GM19035 (cell line): ENCODE measurements at regions not wholly inside any gene's neighbourhood (a gene's known extent, or its start where the extent isn't known, plus 50 kb on each side); places are given as distances from the start of the nearest gene placed in this dataset.
"Not testable (repeated sequence)": the region's sequence is repeated elsewhere in the genome, so short reads cannot be mapped to it uniquely, and the experiment has no call there.

ENCODE experiments used
- ATAC-seq: cut with Tn5 transposase; IDR thresholded peaks from one replicate; pipeline ENCODE4 v1.9.1; 2021; ENCODE audit not compliant: unreplicated experiment

DNA sequence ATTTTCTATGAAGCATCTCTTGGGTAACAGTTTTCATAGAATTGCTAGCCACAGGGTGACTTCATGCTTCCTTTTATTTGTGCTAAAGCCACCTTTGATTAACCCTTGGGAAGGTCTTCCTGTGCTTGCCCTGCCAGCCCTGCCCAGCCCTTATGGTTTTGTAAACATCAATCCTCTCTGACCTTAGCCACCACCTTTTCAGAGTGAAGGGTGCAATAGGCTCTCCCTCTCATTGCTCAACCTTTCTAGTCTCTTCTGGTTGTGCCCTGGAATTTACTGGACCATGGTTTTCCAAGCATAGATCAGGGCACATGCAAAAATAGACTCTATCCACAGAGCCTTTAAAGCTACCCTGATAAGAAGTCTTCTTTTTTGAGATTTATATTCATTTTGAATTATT lies 77.7 kb upstream of the FRMD6 start:
- no peak for ATAC-seq

DNA sequence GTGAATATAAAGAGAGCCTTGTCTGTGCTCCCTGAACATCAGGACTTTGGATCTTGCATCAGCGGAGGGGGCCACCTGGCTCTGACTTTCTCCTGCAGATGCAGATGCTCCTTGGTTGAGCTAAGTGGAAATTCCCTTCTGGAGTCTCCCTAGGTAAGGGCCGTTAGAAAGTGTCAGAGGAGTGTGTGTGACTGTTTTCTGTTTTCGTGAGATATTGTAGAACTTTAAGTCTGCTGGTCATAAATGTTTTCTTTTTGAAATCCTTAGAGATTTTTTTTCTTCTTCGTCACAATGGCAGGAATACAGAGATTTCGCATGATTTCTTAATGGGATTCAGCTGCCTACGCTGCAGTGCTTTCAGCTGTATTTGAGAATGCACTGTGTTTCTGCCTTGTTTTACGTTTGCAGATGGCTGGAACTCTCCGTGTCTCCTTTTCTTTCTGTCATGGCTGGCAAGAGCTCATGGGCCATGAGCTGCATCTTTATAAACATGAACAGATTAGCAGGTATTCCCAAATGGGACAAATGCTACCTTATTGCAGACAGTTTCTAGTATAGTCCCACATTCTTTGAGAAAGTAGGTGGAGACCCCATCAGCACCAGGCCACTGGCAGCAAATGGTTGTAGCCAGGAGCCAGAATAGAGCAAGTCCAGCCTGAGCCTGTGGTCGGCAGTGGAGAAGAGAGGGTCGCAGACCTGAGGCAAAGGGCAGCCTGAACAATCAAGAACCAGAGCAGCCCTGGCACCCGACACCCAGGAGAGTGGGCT lies 76.2 kb upstream of the FRMD6 start:
- ATAC-seq: no peak

DNA sequence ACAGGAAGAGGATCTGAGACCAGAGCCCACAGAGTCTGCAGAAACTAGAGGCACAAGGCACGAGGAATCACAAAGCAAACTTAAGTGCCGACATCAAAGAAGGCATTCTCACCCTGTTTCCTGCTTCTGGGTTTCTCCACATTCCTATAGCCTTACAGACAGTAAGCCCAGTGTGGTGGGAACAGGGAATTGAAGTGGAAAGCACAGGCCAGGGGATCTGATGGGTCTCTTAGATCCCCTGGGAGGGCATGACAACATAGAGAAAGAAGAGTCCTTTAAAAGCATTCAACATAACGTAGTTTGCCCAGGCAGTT lies 75.6 kb upstream of the FRMD6 start:
- ATAC-seq: no peak

DNA sequence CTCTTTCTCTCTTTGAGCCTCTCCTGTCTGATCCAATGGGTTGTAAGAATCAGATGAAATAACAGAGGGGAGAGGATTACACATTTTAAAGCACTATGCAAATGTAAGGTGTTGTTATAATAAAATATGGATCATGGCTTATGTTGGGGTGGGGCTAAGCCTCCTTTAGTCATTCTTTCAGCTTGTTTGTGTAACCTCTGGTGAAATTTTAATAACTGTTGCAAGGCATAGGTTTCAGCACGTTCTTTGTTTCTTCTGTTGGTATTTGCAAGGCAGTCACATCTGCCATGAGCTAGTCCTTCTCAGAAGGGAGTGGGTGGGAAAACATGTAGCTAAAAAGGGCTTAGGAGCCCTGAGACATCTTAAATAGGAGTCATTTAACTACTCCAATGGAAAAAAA lies 74.8 kb upstream of the FRMD6 start:
- ATAC-seq: no peak

DNA sequence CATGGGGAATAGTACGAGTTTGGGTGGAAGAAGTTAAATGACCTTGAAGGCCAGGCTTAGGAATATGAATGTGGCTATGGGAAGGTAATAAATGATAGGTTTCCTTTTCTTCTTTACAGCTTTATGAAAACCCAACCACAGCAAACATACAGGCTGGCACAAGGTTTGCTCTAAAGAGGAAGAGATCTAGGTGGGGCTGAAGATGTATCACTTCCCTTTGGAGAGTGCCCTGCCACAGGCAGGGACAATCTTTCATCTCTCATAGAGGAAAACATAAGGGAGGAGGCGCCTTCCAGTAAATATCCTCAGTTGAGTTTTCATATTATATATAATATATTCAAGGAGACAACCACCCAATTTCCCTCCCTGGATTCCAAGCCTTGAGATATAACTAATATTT lies 72.9 kb upstream of the FRMD6 start:
- no peak for ATAC-seq

DNA sequence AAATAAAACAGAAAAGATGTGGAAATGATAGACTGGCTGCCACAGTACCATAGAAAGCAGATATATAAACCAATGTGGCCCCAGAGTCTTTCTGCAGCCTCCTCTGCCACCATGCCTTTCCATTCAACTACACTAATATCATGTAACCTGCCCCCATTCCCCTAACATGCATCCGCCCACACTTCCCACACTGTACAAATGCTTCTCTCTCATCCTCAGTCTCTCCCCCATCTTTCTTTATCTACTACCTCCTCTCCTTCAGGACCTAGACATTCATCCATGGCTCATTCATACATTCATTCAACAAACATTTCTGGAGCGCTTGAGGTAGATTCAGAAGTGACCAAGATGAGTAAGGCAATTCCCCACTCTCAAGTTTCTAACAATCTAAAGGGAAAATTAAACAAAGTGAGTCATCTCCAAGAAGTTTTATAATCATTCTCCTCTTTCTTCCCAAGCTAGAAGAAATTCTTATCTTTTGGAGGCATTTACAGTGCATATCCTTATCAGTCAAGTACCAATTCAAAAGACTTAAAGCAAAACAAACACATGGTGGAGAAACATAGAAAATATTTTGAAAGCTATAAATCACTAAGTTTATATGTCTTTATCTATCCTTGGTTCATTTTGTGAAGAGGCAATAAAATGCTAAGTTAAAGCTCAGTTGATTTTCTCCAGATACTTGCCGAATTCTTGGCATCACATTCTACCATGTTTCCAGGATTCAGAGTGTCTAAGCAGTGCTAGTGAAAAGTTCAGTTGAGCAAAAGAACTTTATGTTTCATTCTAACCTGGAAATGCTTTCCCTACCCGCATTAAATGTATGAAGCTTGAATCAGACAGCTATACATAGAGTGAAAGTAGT lies 70.5 kb upstream of the FRMD6 start:
- no peak for ATAC-seq

DNA sequence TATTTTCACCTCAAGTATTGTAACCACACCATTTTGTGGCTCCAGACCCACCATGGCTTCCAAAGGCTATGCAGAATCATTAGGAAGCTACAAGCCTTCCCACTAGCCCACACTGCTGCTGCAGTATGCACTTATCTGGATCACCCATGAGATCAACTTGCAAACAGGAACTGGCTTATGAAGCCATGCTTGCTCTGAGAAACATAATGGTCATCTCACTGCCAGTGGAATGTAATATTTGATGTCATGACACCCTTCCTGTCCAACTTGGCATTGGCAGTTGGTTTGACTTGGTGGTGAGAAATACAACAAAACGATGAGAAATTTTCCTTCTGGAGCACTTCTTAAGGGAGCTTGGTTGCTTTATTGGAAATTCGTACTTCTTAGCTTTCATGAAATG lies 69.3 kb upstream of the FRMD6 start:
- ATAC-seq: no peak

DNA sequence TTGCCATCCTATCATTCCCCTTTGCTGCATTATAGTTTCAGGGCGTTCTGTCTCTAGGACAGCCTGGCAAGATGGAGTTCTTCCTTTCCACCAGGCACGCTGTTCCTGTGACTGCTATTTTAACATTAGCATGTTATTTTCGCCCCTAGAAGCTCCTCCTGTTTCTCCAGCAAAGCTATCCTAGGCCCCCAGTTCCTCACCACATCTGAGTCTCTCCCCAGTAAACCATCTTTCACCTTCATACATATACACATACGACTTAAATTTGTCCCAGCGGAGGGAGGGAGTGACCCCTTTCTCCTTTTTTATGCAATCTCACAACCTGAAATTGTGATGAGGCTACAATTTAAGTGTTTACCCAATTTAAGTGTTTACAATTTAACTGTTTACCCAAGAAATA lies 66.7 kb upstream of the FRMD6 start:
- ATAC-seq: no peak

DNA sequence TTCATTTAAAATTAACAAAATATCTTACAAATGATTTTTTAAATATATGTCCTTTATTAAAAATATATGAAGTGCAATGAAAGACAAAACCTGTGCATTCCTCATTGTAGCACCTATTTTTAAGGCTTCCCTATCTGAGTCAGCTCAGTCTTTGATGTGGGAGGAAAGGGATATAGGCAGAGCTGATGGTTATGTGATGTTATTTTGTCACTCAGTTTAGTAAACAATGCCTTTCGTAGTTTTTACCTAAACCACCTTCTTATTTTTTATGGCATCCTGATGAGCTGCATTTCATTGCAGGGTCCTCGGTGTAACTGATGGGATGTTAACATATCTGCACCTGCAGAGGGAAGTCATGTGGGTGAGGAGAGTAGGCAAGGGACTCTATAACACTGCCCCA lies 58.9 kb upstream of the FRMD6 start:
- no peak for ATAC-seq

DNA sequence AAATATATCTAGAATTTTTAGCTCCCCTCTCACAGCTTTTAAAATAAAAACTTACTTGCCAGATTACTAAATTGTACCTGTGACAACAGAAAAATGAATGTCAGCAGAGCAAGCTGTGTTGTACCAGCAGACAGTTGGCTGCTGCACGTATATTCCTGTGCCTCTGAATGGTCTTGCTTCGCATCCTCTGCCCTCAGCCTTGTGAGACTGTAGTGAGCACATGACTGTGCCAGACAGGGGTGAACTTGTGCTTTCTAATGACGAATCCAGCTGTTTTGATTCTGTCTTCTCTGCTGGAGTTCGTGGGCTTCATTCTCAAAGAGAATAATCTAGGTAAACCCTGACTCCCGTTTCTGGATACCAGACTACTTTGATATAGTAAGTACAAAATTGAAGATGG lies 58.3 kb upstream of the FRMD6 start:
- peak; percentile 47 for ATAC-seq

DNA sequence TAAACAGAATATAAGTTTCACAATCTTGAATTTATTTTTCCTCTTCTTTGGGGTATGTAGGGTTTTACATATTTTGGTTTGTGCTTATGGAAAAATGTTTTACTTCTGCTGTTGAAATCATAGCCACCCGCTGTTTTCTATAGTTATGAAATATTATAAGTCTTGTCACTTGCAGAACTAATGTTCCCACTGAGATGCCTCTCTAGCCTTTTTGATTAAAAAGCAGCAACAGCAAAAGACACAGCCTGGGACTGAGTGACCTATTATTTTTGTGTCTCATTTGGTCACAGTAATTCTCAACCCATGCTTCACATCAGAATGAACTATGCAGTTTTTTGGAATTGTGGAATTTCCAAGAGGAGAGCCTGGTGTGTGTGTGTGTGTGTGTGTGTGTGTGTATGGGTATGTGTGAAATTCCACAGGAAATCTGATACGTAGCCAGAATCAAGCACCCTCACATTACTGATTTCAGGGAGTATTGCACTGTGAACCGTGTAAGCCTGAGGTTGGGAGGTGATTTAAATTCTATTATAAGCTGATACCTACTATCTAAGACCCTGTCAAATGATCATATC lies 55.7 kb upstream of the FRMD6 start:
- no peak for ATAC-seq

DNA sequence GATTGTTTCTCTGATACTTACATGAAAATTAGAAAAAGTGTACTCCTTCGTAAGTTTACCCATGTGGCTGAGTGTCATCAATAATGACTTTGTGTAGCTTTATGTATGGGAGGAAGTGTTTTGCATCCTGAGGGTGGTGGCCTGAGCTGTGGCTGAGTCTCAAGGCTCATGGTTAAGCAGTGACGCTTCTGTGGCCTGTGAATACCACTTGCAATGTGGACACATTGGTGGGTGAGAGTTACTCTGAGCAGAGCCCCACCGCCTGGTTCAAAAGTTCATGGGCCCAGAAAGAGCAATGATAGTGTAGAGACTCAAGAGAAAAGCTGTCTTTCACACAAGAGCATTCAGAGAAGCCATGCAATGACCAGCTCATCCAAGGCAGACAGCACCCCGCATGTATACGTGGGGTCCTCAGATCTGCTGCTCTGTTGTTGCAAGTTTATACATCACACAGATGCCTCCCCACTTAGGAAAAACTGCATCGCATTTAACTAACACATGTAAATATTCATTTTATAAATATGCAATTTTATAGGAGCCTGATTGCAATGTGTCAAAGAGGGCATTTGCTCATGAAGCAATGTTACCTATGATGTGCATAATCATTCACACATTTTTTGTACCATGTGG lies 55.1 kb upstream of the FRMD6 start:
- no peak for ATAC-seq

DNA sequence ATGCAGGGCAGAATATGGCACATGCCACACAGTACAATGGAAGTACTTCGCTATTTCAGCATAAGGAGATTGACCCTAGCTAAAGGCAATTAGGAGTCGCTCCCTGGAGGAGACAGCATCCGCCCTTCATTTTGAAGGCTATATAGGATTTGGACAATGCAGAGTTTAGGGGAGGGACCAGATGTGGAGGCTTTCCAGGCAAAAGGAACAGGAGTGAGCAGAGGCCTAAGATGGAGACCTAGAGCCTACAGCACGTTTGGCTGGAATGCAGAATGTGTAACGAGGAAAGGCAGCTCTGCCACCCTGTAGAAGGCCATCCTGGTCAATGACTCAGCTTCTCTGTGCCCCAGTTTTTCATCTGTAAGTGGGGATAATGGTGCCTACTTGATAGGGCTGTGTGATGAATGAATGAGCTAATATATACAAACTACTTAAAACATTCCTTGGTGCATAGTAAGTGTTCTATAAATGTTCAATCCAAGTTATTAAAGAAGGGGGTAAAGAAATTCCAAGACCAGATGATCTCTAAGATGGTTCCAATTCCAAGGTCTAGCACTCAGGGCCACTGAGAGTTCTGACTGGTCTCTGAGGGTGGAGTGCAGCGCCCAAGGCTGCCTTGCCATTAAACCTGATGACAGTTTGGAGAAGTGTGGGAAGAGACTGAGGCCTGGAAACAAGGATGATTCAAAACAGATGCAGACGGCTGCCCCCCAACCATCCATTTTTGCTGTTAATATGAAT lies 54.3 kb upstream of the FRMD6 start:
- no peak for ATAC-seq

DNA sequence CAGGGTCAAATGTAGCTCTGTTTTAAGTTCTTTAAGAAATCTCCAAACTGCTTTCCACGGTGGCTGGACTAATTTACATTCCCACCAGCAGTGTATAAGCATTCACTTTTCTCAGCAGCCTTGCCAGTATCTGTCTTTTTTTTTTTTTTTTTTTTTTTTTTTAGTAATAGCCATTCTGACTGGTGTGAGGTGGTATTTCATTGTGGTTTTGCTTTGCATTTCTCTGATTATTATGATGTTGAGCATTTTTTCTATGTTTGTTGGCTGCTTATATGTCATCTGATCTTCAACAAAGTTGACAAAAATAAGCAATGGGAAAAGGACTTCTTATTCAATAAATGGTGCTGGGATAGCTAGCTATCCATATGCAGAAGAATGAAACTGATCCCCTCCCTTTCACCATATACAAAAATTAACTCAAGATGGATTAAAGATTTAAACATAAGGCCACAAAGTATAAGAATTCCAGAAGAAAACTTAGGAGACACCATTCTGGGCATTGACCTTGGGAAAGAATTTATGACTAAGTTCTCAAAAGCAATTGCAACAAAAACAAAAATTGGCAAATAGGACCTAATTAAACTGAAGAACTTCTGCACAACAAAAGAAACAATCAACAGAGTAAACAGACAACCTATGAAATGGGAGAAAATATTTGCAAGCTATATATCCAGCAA lies 52.6 kb upstream of the FRMD6 start:
- not testable (repeated sequence) for ATAC-seq

DNA sequence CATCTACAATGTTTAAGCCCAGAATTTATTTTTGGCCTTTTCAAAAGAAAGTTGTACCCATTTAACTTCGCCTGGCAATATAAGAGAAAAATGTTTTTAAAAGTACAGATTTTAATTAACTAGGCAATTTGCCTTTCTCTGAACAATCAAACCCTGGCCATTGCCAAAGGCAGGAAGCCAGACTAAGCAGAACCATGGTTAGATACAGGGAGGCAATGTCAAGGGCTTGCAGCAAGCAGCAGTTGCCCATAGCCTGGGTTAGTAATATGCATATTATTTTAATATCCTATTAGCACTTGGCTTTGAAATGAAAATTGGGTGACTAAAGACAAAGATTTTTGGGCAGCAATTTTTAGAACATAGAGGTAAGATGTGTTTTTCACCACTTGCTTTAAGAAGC lies 51.1 kb upstream of the FRMD6 start:
- ATAC-seq: no peak
